ENCODE measurements at regions not wholly inside any gene's neighbourhood (a gene's known extent, or its start where the extent isn't known, plus 50 kb on each side); places are given as distances from the start of the nearest gene placed in this dataset.

DNA sequence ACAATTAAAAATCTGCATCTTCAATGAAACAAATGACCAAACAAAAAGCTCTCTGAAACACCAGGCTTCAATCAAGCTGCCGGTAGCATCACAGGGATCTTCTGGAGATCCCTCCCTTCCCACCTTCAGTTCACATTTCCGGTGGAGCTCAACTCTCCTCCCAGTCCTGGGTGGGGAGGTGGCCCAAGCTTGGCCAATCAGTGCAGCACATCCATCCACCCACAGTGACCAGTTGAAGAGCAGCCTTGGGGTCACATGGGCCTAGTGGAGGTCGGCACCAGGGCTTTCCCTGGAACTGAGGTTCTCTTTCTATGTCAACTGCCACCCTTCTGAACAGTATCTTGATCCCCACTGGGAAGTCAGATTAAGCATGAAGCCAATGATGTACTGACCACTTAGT, 620.1 kb upstream of the MGMT start:
- TF ChIP-seq ZBTB34 (CRISPR knock-in tag; IDR thresholded peaks at IDR 0.05) = no peak
- TF ChIP-seq HDAC1 (IDR thresholded peaks at IDR 0.05) = no peak
- no peak for TF ChIP-seq EP300 (IDR thresholded peaks at IDR 0.05; ENCODE audit: low read length)
- TF ChIP-seq GABPB1 (CRISPR knock-in tag; IDR thresholded peaks at IDR 0.05) = no peak
- no peak for TF ChIP-seq CUX1 (CRISPR knock-in tag; IDR thresholded peaks at IDR 0.05)
- no peak for TF ChIP-seq SRF (CRISPR knock-in tag; IDR thresholded peaks at IDR 0.05)
- TF ChIP-seq MTA1 (IDR thresholded peaks at IDR 0.05; ENCODE audit: borderline replicate concordance) = no peak
- TF ChIP-seq, protein P1, sequence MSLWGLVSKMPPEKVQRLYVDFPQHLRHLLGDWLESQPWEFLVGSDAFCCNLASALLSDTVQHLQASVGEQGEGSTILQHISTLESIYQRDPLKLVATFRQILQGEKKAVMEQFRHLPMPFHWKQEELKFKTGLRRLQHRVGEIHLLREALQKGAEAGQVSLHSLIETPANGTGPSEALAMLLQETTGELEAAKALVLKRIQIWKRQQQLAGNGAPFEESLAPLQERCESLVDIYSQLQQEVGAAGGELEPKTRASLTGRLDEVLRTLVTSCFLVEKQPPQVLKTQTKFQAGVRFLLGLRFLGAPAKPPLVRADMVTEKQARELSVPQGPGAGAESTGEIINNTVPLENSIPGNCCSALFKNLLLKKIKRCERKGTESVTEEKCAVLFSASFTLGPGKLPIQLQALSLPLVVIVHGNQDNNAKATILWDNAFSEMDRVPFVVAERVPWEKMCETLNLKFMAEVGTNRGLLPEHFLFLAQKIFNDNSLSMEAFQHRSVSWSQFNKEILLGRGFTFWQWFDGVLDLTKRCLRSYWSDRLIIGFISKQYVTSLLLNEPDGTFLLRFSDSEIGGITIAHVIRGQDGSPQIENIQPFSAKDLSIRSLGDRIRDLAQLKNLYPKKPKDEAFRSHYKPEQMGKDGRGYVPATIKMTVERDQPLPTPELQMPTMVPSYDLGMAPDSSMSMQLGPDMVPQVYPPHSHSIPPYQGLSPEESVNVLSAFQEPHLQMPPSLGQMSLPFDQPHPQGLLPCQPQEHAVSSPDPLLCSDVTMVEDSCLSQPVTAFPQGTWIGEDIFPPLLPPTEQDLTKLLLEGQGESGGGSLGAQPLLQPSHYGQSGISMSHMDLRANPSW (CRISPR knock-in tag; IDR thresholded peaks at IDR 0.05) = no peak
- TF ChIP-seq, protein P2, sequence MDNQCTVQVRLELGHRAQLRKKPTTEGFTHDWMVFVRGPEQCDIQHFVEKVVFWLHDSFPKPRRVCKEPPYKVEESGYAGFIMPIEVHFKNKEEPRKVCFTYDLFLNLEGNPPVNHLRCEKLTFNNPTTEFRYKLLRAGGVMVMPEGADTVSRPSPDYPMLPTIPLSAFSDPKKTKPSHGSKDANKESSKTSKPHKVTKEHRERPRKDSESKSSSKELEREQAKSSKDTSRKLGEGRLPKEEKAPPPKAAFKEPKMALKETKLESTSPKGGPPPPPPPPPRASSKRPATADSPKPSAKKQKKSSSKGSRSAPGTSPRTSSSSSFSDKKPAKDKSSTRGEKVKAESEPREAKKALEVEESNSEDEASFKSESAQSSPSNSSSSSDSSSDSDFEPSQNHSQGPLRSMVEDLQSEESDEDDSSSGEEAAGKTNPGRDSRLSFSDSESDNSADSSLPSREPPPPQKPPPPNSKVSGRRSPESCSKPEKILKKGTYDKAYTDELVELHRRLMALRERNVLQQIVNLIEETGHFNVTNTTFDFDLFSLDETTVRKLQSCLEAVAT (IDR thresholded peaks at IDR 0.05) = no peak
- no peak for TF ChIP-seq EZH2 (IDR thresholded peaks at IDR 0.05; ENCODE audit: borderline replicate concordance, low read depth, low read length)
- TF ChIP-seq ETV6 (IDR thresholded peaks at IDR 0.05; ENCODE audit: borderline replicate concordance in 1 of 2, low read depth in 2 of 2, low read length in 1 of 2) = no peak
- no peak for TF ChIP-seq ETV6 (CRISPR knock-in tag; IDR thresholded peaks at IDR 0.05; ENCODE audit: borderline replicate concordance)
- TF ChIP-seq ZBTB17 (CRISPR knock-in tag; IDR thresholded peaks at IDR 0.05) = no peak
- TF ChIP-seq MXI1 (IDR thresholded peaks at IDR 0.05; ENCODE audit: low read depth, low read length) = no peak
- TF ChIP-seq ZSCAN32 (CRISPR knock-in tag; IDR thresholded peaks at IDR 0.05) = no peak

Data from K562 (cell line).